Trophoblast cell (in vitro differentiated cells and primary cell): ENCODE measurements at regions not wholly inside any gene's neighbourhood (a gene's known extent, or its start where the extent isn't known, plus 50 kb on each side); places are given as distances from the start of the nearest gene placed in this dataset.
"Not testable (repeated sequence)": the region's sequence is repeated elsewhere in the genome, so short reads cannot be mapped to it uniquely, and the experiment has no call there.

Experiments
- DNase-seq, 2 donors: peaks; one replicate each; pipeline ENCODE4 v3.0.0-alpha.2; 2016
- H2AFZ ChIP-seq: 2 replicates; pipeline ENCODE4 v1.6.1; 2013; ENCODE audit warnings: low read length, moderate library complexity, mild to moderate bottlenecking; ENCODE audit not compliant: insufficient read depth, poor library complexity
- H2AK5ac ChIP-seq: 2 replicates; pipeline ENCODE4 v1.6.1; 2013; ENCODE audit warnings: mild to moderate bottlenecking, low read length
- H2BK120ac ChIP-seq: 2 replicates; pipeline ENCODE4 v1.6.1; 2013; ENCODE audit warnings: low read length, mild to moderate bottlenecking, moderate library complexity; ENCODE audit not compliant: insufficient read depth, poor library complexity
- H2BK12ac ChIP-seq: 2 replicates; pipeline ENCODE4 v1.6.1; 2013; ENCODE audit warnings: mild to moderate bottlenecking, low read length, moderate library complexity
- H2BK5ac ChIP-seq: 2 replicates; pipeline ENCODE4 v1.6.1; 2013; ENCODE audit warnings: low read length, low read depth, moderate library complexity, mild to moderate bottlenecking; ENCODE audit not compliant: poor library complexity
- H3K14ac ChIP-seq: 2 replicates; pipeline ENCODE4 v1.6.1; 2013; ENCODE audit warnings: mild to moderate bottlenecking, low read length
- H3K18ac ChIP-seq: 2 replicates; pipeline ENCODE4 v1.6.1; 2013; ENCODE audit warnings: mild to moderate bottlenecking, low read length
- H3K23ac ChIP-seq: 2 replicates; pipeline ENCODE4 v1.6.1; 2013; ENCODE audit warnings: low read length
- H3K27ac ChIP-seq: 2 replicates; pipeline ENCODE4 v1.5.1; 2013; ENCODE audit warnings: low read depth, mild to moderate bottlenecking, inconsistent platforms, low read length, moderate library complexity
- H3K27me3 ChIP-seq: 2 replicates; pipeline ENCODE4 v1.6.1; 2013; ENCODE audit warnings: inconsistent platforms, mild to moderate bottlenecking, low read length, moderate library complexity; ENCODE audit not compliant: insufficient read depth
- H3K36me3 ChIP-seq, 2 experiments: 1 replicate in 1 of 2; 2 replicates in 1 of 2; pipeline ENCODE4 v1.6.1; 2013; ENCODE audit warnings: low read length in 2 of 2, mild to moderate bottlenecking in 2 of 2, moderate library complexity in 1 of 2; ENCODE audit not compliant: insufficient read depth in 2 of 2, control insufficient read depth in 1 of 2
- H3K4ac ChIP-seq: 2 replicates; pipeline ENCODE4 v1.6.1; 2013; ENCODE audit warnings: low read depth, mild to moderate bottlenecking, low read length, moderate library complexity
- H3K4me1 ChIP-seq, 2 experiments: 1 replicate in 1 of 2; 2 replicates in 1 of 2; pipeline ENCODE4 v1.6.1; 2013; ENCODE audit warnings: low read length in 2 of 2, mild to moderate bottlenecking in 2 of 2, moderate library complexity in 1 of 2; ENCODE audit not compliant: insufficient read depth in 2 of 2, control insufficient read depth in 1 of 2
- H3K4me2 ChIP-seq: 2 replicates; pipeline ENCODE4 v1.6.1; 2013; ENCODE audit warnings: inconsistent platforms, mild to moderate bottlenecking, low read length, moderate library complexity
- H3K4me3 ChIP-seq: 2 replicates; pipeline ENCODE4 v1.5.1; 2013; ENCODE audit warnings: mild to moderate bottlenecking, low read depth, low read length, inconsistent platforms
- H3K79me1 ChIP-seq: one replicate; pipeline ENCODE4 v1.6.1; 2013; ENCODE audit warnings: low read length
- H3K79me2 ChIP-seq: 2 replicates; pipeline ENCODE4 v1.6.1; 2013; ENCODE audit warnings: low read length, mild to moderate bottlenecking; ENCODE audit not compliant: control insufficient read depth, insufficient read depth, poor library complexity
- H3K9ac ChIP-seq: 2 replicates; pipeline ENCODE4 v1.6.1; 2013; ENCODE audit warnings: mild to moderate bottlenecking, low read length
- H3K9me3 ChIP-seq: 2 replicates; pipeline ENCODE4 v1.6.1; 2013; ENCODE audit warnings: low read depth, mild to moderate bottlenecking, control low read depth, inconsistent platforms, low read length; ENCODE audit not compliant: insufficient read depth
- H4K12ac ChIP-seq: 2 replicates; pipeline ENCODE4 v1.6.1; 2013; ENCODE audit warnings: low read depth, mild to moderate bottlenecking, low read length, moderate library complexity
- H4K8ac ChIP-seq: 2 replicates; pipeline ENCODE4 v1.6.1; 2013; ENCODE audit warnings: low read depth, mild to moderate bottlenecking, low read length, moderate library complexity
- H4K91ac ChIP-seq: one replicate; pipeline ENCODE4 v1.6.1; 2013; ENCODE audit warnings: low read depth, mild to moderate bottlenecking, low read length, moderate library complexity
- WGBS: extraction: QIAGEN DNeasy Blood & Tissue Kit; methylation state at CpG from one replicate; pipeline ENCODE4 v1.1.7; 2013; ENCODE audit warnings: missing lambda C conversion rate; ENCODE audit not compliant: insufficient read length, insufficient coverage; ENCODE audit errors: extremely low coverage; 5-methylcytosine and 5-hydroxymethylcytosine counted together

DNA sequence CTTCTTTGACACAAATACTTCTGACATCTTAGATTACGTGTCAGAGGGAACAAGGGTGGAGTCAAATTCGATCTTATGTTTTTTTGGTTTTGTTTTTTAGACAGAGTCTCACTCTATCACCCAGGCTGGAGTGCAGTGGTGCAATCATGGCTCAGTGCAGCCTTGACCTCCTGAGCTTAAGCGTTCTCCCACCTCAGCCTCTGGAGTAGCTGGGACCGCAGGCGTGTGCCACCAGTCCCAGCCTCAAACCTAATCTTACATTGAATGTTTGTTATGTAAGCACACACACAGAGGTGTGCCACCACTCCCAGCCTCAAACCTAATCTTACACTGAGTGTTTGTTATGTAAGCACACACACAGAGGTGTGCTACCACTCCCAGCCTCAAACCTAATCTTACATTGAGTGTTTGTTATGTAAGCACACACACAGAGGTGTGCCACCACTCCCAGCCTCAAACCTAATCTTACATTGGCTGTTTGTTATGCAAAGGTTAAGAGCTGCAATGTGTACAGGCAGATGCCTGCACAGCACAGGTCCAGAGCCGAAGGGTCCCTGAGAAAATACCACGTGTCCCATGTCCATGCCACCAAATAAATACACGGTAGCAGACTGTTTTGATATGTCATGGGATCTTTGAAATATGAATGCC lies 118.0 kb downstream of the ATP6V0E2 start:
- H4K8ac ChIP-seq, H2AK5ac ChIP-seq, H2BK5ac ChIP-seq, H3K4me3 ChIP-seq, H3K79me2 ChIP-seq, H3K79me1 ChIP-seq, H3K14ac ChIP-seq, H3K36me3 ChIP-seq, DNase-seq, H3K4me2 ChIP-seq, H3K27ac ChIP-seq, H2BK12ac ChIP-seq, H2AFZ ChIP-seq, H4K12ac ChIP-seq, H3K27me3 ChIP-seq, H3K9ac ChIP-seq, H4K91ac ChIP-seq, H3K4ac ChIP-seq, H3K9me3 ChIP-seq, H2BK120ac ChIP-seq, H3K23ac ChIP-seq, H3K4me1 ChIP-seq, H3K18ac ChIP-seq: not testable (repeated sequence)
- no CpG with 5 or more reads among the region's 8 CpGs for WGBS

DNA sequence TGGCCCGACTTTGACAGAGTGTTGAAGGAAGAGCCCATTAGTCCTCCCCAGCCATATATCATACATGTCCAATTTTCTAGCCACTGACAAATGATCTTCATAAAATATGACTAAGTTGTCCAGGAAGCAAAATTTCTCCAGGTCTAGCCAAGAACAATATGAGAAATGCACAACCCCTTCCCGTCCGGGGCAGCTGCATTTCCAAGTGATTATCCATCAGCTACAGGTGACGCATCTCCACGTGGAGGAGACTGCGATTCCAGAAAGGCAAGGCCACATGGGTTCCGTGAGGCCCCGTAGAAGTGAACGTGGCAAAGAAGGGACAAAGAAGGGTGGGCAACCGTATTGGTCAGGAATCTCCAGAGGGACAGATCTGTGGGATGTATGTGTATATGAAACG lies 118.6 kb downstream of the ATP6V0E2 start:
- no CpG with 5 or more reads among the region's 11 CpGs for WGBS
- not testable (repeated sequence) for H3K14ac ChIP-seq, H4K91ac ChIP-seq, H3K9me3 ChIP-seq, H2AFZ ChIP-seq, H3K27ac ChIP-seq, H4K12ac ChIP-seq, H3K79me2 ChIP-seq, H2BK120ac ChIP-seq, H3K4me2 ChIP-seq, H3K4me1 ChIP-seq, H4K8ac ChIP-seq, DNase-seq, H3K4me3 ChIP-seq, H2BK12ac ChIP-seq, H3K79me1 ChIP-seq, H3K23ac ChIP-seq, H3K4ac ChIP-seq, H2BK5ac ChIP-seq, H3K36me3 ChIP-seq, H2AK5ac ChIP-seq, H3K9ac ChIP-seq, H3K18ac ChIP-seq, H3K27me3 ChIP-seq

GRCh38 chr7:149995369-149996026 lies 121.7 kb downstream of the ATP6V0E2 start:
- H3K4me1 ChIP-seq, H2BK12ac ChIP-seq, H3K14ac ChIP-seq, DNase-seq, H4K12ac ChIP-seq, H3K4ac ChIP-seq, H2AFZ ChIP-seq, H2BK120ac ChIP-seq, H3K27me3 ChIP-seq, H3K36me3 ChIP-seq, H3K23ac ChIP-seq, H2AK5ac ChIP-seq, H3K4me2 ChIP-seq, H3K27ac ChIP-seq, H3K9me3 ChIP-seq, H4K91ac ChIP-seq, H3K9ac ChIP-seq, H3K4me3 ChIP-seq, H4K8ac ChIP-seq, H2BK5ac ChIP-seq, H3K18ac ChIP-seq, H3K79me1 ChIP-seq, H3K79me2 ChIP-seq: not testable (repeated sequence)
- WGBS: no CpG with 5 or more reads among the region's 14 CpGs

DNA sequence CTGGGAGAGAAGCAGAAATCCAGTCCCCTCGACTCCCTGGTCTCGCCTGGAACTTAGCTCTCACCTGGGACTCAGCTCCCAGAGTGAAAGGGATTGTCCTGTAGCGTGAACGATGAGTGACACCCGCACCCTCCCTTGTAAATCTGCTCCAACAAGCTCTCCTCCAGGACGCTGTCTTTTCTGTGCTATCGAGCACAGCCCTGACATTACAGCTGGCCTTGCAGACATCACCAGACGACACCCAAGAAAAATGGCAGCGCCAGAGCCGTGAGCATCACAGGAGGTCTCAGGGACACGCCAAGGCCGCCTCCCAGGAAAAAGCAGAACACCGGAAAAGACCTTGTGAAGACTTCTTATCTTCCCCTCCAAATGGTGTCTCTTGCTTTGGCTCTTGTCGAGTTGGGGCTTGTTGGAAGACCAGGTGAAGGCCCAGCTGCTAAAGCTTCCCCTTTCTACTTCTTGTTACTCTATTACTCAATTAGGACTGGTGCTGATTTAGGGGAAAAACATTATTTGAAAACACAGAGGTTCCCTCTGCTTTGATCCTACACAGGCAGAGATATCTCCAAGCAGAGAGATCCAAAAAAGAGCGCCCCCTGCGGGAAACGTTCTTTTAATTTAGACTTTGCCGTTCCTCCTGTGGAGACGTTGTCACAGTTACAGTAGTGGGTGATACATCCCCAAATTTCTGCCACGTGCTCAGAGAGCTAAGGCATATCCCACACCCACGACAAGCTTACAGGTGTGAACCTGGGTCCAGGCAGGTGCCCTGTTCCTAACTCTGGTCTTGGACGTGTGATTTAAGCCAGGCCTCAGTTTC lies 127.2 kb downstream of the ATP6V0E2 start:
- H4K91ac ChIP-seq, H3K9ac ChIP-seq, H2AK5ac ChIP-seq, H3K79me1 ChIP-seq, DNase-seq, H3K23ac ChIP-seq, H3K14ac ChIP-seq, H3K9me3 ChIP-seq, H2BK120ac ChIP-seq, H3K27me3 ChIP-seq, H4K12ac ChIP-seq, H3K4me2 ChIP-seq, H3K36me3 ChIP-seq, H2BK12ac ChIP-seq, H4K8ac ChIP-seq, H3K27ac ChIP-seq, H3K4me1 ChIP-seq, H3K4ac ChIP-seq, H2BK5ac ChIP-seq, H3K18ac ChIP-seq, H2AFZ ChIP-seq, H3K79me2 ChIP-seq, H3K4me3 ChIP-seq: not testable (repeated sequence)
- no CpG with 5 or more reads among the region's 22 CpGs for WGBS
